Retina (tissue), 1 donor: ENCODE measurements at regions not wholly inside any gene's neighbourhood (a gene's known extent, or its start where the extent isn't known, plus 50 kb on each side); places are given as distances from the start of the nearest gene placed in this dataset.
A peak's percentile ranks its signal among the peaks of the same experiment; 100 is the strongest.
"Not testable (repeated sequence)": the region's sequence is repeated elsewhere in the genome, so short reads cannot be mapped to it uniquely, and the experiment has no call there.

Experiments used
- DNase-seq: peaks from one replicate; pipeline ENCODE4 v3.0.0-alpha.2; 2016

DNA sequence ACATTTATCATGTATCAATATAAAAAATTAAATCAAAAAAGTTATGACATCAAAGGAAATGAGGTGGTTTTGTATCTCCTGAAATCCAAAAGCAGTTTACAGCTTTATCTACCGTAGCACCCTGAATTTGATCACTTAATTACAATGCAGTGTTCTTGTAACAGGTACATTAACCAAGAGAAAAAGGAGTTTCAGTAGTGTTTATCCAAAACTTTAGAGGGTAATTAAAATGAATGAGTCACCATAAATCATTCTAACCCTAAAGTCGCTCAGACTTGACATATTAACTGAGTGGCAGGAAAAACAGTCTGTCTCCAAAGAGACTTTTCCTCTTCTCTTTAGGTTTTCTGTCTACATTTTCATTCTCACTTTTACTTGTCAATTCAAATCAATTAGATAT, 907.6 kb upstream of the EPHA5 start:
- no peak for DNase-seq

DNA sequence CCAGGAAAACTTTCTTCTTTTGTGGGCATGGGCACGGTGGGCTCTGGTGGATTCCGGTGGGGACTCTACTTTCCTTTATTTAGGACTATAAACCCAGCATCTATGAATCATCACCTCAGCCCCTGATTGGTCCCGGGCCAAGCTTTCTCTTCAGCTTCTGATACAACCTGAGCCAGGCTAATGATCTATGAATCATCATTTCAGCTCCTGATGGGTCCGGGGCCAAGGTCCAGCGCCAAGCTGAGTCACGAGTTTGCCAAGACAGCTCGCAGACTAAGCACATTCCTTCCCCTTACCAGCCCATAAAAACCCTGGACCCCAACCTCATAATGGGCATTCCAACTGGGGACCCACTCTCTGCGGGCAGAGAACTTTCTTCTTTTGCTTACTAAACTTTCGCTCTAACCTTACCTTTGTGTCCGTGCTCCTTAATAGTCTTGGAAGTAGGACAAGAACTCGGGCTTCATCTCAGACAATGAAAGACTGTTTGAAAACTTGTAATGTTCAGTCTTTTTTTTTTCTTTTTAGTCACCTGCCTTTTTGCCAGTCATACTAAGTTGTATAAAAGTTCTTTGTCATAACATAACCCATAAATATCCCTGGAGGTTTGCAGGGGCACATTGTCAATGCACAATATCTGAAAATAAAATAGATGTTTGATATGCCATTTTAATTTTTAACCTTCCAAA, 904.9 kb upstream of the EPHA5 start:
- DNase-seq = no peak

DNA sequence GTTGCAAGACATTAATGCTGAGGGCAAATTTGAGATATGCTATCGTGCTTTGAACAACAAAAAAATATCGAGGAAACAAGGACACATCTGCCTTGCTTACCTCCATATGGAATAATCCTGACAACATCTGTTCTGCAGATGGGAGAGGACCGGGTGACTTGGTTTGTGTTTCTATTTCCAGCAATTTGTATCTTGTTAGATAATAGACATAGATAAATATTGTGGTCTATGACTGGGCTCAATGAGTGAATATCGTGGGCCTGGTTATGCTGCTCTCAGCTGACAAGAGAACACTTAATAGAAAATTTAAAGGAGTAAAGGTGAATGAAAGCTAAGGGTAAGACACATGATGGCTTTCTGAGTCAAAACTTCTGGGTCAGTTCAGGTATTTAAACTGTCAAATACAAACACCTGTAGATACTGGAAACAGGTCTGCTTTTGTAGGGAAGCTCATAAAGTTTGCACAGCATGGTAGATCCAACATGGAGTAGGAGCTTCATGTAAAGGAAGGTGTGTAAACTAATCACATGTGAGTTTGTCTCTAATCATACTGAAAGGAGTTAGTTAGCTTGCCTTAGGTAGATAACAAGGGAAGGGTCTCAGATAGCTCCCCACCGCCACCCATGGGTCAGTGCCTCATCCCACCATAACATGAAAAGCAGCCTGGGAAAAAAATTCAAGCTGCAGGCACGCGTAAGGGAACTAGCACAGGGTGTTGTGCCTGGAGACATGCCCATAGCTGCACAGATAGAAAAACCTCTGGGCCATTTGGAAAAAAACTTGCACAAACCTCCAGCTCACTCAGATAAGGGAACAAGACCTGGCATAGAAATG, 904.1 kb upstream of the EPHA5 start:
- no peak for DNase-seq

DNA sequence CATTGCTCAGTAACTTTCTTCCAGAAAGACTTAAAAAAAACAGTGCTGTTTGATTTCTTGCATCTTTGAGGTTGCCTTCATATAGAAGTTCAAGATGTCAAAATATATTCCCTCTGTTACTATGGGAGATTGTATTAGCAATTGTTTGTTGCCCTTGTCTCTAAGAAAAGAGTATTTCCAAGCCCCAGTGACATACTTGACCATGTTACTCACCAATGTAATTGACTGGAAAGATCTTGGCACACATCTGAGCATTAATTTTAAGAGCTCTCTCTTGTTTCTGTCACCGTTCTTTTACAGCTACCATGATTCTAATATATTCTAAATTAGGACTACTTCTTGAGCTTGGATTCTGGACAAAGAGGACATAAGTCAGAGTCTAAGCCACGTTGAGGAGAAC, 902.7 kb upstream of the EPHA5 start:
- no peak for DNase-seq

DNA sequence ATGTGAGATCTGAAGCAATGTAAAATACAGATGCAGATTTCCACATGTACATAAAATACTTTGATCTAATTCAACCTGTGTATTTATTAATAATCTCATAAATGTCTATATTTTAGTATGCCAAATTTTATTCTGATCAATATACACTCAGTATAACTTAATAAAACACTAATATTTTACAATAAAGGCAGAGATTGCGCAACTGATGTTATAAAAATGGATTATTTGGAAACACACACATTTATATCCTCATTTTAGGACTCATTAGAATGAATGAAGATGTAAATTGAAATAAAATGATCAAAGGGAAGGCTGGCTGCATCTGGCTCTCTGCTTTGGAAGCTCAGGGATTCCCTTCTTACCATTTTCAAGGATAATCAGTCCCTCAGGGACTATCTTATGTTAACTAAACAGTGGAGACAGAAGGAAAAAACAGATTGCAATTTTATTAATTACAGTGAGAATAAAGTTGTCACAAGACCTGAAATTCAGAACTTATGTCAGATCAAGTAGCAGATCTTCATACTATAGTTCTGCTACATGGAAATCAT, 900.9 kb upstream of the EPHA5 start:
- no peak for DNase-seq

DNA sequence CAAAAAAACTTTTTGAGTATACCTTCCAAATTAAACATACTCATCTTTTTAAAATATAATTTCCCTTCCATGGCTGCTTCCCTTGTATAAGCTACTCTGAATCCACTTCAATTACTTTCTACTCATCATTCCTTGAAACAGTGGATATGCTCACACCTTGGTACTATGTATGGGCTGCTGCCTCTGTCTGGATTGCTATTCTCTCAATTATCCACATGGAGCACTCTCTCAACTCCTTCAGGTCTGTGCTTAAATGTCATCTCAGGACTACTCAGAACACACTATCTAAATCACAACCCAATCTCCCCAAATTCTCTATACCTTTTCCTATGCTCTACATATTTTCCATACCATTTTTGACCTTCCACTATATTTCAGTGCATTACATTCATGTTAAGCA, 898.9 kb upstream of the EPHA5 start:
- no peak for DNase-seq

DNA sequence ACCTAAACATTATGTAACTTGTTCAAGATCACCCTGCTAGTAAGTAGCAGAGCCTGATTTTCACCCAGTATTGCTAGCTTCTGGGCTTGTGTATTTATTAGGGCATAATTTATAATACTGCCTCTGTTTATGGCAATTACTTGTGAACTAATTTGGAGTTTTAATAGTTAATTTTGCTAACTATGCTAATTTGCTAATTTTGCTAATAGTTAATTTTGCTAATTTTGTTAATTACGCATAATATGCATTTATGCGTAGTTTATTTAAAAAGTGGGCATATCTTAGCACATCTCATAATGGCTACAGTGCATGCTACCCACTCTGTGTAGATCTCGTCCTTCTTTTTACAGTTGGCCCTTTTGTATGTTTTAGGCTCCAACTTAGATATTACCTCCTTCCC, 898.1 kb upstream of the EPHA5 start:
- DNase-seq = no peak

DNA sequence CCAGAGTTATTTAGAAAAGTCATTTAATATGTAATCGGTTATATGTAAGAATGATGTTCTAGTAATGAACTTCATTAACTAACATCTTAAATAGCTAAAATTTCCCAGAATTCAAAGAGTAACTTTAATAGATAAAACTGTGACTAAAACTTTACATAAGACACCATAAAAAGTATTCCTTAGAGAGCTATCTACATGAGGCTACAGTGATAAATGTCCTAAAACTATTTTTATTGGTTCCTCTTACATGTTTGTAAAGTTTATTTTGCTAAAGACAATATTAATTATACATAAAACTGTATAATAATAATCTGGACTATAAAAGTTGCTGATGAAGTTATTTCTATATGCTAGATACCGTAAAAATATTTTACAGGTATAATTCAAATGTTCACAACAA, 897.7 kb upstream of the EPHA5 start:
- no peak for DNase-seq

DNA sequence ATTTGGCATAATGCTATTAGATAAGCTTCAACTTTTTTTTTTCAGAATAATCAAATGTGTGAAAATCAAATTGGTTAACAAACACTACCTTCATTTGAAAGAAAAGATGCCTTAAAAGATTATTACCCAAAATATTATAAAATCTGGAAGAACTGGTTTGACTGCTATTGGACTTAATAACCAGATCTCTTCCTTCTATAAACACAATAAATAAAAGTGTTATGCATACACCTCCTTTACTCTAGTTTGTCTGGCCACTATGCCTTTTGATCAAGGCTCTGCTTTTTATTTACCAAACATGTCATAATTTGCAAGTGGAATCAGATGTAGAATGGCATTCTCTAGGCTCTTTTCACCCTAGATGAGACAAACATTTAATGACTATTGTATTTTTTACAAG, 897.3 kb upstream of the EPHA5 start:
- DNase-seq = no peak

DNA sequence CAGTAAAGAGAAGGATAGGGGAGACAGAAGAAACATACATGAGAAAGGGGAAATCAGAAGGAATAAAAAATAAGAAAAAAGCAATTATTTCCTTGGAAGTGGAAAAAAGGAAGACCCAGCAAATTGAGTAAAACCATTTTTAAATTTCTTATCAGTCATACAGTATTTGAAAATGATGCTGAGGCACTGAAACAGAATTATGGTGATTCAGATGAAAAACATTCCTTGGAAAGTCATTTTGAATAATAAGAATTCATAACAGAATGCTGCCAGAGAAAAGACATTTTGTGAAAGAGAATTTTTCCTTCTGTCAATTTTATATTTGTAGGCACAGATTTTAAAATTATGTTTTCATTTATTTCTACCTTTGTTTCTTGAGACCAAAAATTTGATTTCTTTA, 895.5 kb upstream of the EPHA5 start:
- no peak for DNase-seq

DNA sequence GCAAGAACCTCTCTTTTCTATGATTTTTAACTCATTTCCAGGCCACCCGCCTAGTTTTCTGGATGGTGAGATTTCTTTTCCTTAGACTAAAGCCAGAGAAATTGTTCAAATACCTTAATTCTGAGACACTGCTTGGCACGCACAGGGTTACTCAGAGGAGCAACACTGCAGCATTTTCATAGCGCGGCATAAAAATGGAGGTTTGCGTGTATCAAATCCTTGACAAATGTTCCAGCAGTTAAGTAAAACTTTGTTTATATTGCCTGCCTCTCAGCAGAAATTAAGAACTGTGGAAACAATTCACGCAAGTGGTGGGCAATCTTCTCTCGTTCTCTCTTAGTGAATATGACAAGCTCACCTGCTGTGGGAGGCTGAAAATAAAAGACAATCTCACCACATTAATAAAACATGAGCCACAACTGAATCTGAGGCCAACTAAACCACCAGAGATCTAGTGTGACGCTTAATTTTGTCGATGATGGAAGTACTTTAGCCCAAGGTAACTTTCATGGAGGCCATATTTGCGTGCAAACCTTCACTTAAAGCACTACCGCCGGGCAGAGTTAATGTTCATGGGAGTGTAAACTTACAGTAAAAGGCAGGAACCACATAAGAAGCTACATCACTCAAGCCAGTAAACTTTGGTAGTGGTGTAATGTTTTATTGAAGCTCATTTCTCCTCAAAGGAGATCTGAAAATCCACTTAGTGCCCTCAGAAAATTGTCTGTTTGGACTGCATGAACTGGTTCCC, 894.8 kb upstream of the EPHA5 start:
- DNase-seq = peak; percentile 66

DNA sequence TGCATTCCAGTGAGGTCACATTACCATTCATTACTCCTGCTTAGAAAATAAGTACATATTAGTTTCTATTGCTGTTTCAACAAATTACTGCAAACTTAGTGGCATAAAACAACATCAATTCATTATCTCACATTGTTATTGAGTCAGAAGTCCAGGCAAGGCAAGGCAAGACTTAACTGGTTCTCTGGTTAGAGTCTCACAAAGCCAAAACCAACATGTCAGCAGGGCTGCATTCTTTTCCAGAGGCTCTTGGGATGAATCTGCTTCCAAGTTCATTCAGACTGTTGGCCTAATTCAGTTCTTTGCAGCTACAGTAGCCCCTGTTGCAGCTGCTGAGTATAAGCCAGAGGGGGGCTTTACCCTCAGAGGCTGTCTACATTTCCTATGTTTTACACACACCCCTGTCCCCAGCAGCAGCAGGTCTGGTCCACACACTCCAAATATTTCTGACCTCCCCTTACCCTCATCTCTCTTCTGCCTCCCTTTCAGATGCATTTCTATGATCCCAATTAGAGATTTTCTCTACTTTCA, 892.1 kb upstream of the EPHA5 start:
- peak; percentile 11 for DNase-seq

DNA sequence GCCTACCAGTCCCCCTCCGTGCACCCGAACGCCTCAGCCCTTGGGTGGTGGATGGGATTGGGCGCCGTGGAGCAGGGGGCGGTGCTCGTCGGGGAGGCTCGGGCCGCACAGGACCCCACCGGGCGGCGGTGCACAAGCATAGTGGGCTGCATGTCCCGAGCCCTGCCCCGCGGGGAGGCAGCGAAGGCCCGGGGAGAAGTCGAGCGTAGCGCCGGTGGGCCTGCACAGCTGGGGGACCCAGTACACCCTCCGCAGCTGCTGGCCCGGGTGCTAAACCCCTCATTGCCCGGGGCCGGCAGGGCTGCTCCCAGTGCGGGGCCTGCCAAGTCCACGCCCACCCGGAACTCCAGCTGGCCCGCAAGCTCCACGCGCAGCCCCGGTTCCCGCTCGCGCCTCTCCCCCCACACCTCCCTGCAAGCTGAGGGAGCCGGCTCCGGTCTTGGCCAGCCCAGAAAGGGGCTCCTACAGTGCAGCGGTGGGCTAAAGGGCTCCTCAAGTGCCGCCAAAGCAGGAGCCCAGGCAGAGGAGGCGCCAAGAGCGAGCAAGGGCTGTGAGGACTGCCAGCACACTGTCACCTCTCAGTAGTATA, 891.3 kb upstream of the EPHA5 start:
- DNase-seq = not testable (repeated sequence)

DNA sequence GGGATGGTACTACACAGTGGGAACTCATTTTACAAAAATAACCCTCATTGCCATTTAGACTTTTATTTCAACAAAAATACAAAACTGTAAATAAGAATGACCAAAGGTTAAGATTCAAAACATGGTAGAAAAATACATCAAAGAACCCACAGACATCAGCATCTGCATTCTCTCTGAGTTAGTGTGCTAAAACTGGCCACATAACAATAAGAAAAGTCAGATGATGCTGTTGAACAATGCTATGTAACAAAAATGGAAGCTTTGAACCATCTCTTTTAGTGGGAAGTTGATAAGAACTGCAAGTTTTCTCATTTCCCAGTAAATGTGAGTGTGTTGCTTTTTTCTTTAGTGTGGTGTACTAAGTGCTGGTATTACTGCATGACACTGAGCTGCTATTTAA, 888.4 kb upstream of the EPHA5 start:
- DNase-seq = no peak

DNA sequence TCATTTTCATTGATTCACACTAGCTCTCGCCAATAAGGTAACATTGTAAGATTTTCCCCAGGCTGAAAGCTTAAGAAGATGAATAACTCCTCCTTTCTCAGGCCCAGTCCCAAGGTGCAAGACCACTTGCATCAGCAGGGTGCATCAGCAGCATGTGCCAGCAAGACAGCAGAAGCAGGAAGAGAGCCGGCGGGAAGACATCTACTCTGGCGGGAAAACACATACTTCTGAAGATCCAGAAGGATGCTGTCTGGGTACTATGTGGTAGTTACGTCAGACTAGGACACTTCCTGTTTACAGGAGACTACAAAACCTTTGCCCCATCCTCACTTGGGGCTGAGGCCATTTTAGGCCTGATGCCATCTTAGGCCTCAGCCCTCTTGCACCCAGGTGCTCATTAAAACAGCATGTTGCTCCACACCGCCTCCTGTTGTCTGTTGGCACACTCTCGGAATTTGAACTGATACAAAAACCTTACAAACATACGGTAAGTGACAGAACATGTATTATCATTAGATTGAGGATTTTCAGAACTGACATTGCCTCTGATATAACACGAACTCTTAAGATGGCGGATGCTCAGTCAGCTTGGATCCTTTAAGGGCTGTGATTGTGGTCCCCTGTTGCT, 886.5 kb upstream of the EPHA5 start:
- DNase-seq = no peak

DNA sequence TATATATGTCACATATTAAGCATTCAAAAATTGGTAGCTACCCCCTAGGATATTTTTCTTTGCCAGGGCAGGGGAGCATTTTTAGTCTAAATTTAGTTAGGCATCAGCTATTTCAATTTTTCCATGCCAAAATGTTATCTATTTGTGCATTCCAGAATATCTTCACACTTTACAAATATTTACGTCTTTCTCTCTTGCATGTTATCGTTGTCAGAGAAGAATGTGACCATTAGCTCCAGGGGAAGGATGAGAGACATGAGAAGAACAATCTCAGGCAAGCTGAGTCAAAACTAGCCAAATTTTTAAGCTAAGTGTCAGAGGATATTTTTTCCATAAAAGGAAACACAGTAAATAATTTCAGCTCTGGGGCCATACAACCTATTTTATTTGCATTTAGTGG, 885.0 kb upstream of the EPHA5 start:
- no peak for DNase-seq

DNA sequence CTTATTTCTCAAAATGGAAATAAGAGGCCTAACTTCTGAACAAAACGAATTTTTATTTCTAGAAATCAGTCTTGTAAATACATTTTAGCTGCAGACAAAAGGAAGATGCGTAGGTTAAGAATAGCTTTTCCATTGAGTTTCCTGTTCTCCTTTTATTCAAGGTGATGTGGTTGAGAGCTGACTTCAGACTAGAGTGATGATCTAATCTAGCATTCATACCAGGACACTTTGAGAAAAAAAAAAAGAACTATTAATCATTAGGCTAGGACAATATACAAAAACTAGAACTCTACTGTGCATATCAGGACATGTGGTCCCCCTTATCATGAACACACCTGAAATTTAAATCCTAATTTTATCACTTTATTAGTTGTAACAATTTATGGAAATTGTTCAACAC, 884.5 kb upstream of the EPHA5 start:
- no peak for DNase-seq

DNA sequence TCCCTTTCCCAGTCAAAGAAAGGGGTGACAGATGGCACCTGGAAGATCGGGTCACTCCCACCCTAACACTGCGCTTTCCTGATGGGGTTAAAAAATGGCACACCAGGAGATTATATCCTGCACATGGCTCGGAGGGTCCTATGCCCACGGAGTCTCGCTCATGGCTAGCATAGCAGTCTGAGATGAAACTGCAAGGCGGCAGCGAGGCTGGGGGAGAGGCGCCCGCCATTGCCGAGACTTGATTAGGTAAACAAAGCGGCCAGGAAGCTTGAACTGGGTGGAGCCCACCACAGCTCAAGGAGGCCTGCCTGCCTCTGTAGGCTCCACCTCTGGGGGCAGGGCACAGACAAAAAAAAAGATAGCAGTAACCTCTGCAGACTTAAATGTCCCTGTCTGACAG, 875.0 kb upstream of the EPHA5 start:
- DNase-seq = not testable (repeated sequence)

DNA sequence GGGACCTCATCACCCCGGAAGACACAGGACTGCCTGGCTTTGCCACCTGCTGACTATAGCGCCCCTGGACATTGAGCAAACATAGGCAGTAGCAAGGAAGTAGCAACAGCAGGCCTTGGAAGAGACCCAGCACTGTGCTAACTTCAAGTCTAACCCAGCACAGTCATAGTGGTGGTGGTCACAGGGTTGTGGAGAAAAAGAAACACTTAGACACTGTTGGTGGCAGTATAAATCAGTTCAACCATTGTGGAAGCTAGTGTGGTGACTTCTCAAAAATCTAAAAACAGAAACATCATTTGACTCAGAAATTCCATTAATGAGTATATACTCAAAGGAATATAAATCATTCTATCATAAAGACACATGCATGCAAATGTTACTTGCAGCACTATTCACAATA, 874.0 kb upstream of the EPHA5 start:
- DNase-seq = no peak

DNA sequence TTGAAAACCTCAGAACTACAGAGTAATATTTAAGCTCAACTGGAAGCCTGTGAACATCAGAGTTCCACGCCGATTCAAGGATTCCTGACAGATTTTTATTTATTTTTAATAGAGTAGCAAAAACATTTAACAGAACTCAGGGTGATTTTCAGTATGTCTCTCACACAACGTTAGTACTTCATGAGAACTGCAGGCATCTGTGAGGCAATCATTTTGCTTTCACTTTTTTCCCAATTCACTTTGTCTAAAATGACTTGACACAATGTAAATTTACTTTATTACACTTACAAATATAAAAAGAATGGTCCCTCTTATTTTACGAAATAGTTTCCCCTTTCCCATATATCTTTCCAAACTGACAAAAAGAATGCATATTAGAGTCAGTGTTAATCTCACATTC, 869.5 kb upstream of the EPHA5 start:
- DNase-seq = no peak

DNA sequence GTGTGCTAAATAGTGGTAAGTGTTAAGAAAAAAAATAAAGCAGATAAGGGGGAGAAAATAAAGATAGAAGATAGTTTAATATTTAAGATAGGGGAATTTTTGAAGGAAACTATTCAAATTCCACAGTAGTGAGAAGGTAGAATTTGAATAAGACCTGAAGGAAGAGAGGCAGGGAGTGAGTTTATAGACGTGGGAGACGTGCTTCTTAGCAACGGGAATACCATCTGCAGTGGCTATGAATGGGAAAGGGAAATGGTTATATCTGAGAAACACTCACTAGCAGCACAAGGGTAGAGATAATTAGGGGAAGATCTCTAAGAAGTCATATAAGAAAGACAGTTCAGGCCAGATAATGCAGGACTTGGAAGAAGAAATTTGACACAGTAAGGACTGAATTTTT, 854.5 kb upstream of the EPHA5 start:
- DNase-seq = no peak

DNA sequence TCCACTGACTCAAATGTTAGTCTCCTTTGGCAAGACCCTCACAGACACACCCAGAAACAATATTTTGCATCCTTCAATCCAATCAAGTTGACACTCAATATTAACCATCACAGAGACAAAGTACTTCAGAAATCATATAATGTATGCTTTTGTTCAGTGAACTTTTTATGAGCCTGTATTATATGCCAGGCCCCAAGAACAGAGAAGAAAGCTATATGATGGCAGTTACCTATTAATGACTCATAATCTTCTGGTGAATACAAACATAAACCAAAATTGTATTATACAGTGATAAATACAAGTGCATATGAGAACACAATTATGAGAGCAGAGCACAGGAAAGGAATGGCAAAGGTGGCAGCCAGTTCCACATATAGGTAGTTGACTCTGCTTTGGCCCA, 852.0 kb upstream of the EPHA5 start:
- no peak for DNase-seq

DNA sequence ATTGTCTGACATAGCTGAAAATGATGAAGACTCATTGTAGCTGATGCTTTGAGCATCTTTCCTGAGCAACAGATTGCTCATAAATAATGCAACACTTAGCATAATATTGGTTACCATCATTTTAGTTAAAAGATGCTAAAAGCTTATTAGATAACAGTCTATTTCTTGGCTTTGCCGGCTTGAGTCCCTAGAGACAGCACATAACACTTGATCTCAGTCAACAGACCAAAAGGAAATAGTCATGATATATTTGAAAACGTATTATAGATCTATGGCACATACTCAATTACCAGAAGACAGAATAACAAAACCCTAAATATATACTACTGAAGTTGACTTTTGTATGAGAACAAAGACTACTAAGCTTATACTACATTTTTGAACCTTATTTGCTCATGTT, 846.7 kb upstream of the EPHA5 start:
- no peak for DNase-seq
